Esophagus muscularis mucosa (tissue), 4 donors: ENCODE measurements at regions not wholly inside any gene's neighbourhood (a gene's known extent, or its start where the extent isn't known, plus 50 kb on each side); places are given as distances from the start of the nearest gene placed in this dataset.

Experiments
- CTCF ChIP-seq, 3 experiments: fragments of 200-600 bp in 2 of 3; fragments of 450-650 bp in 1 of 3; sonication (generic) in 2 of 3; IDR thresholded peaks; one replicate each; pipeline ENCODE4 v1.5.1; 2017 to 2019; ENCODE audit warnings: antibody characterized with exemption in 3 of 3, mild to moderate bottlenecking in 2 of 3, moderate library complexity in 1 of 3
- EP300 ChIP-seq: sonication (generic); formaldehyde crosslinking; IDR thresholded peaks from one replicate; pipeline ENCODE4 v1.6.1; 2017; ENCODE audit warnings: antibody characterized with exemption
- POLR2A ChIP-seq: fragments of 450-650 bp; IDR thresholded peaks from one replicate; pipeline ENCODE4 v1.6.1; 2017; ENCODE audit warnings: antibody characterized with exemption, moderate library complexity, mild to moderate bottlenecking, low read depth
- POLR2AphosphoS5 ChIP-seq, 2 donors: sonication (generic); formaldehyde crosslinking; IDR thresholded peaks; one replicate each; pipeline ENCODE4 v1.6.1; 2017; ENCODE audit warnings: antibody characterized with exemption in 2 of 2

DNA sequence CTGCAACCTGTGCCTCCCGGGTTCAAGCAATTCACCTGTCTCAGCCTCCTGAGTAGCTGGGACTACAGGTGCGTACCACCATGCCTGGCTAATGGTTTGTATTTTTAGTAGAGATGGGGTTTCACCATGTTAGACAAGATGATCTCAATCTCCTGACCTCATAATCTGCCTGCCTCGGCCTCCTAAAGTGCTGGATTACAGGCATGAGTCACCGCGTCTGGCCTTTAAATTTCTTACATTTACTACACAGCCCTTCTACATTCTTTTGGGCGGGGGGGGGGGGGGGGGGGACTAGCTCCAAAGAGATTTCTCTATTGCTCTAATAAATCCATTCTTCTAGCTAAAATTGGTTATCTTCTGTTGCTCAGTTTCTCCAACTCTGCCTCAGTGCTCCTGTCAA is 964.9 kb upstream of the ACVR2A start:
- TF ChIP-seq CTCF (IDR thresholded peaks at IDR 0.05) (no peak), POLR2A (no peak), POLR2AphosphoS5 (IDR thresholded peaks at IDR 0.05) (no peak), EP300 (no peak)
